ENCODE measurements at regions not wholly inside any gene's neighbourhood (a gene's known extent, or its start where the extent isn't known, plus 50 kb on each side); places are given as distances from the start of the nearest gene placed in this dataset.
A peak's percentile ranks its signal among the peaks of the same experiment; 100 is the strongest.

- Histone ChIP-seq H3K4me3 (ENCODE audit: insufficient read depth, low read depth, low read length) (no peak overlapping the region), H3K36me3 (replicated peaks; ENCODE audit: control insufficient read depth, insufficient read depth, low read length) (no peaks in the 10 kb centered on the region), H3K27me3 (ENCODE audit: control insufficient read depth, insufficient read depth, low read length) (no peaks in the 10 kb centered on the region)
- no peak for DNase-seq
These were observed 139.7 kb upstream of the CMC1 start for GRCh38 chr3:28101705-28102104.

- no peaks in the 10 kb centered on the region for H3K36me3 ChIP-seq (replicated peaks; ENCODE audit: control insufficient read depth, insufficient read depth, low read length)
- H3K27me3 ChIP-seq (ENCODE audit: control insufficient read depth, insufficient read depth, low read length): no peaks in the 10 kb centered on the region
- no peak overlapping the region for H3K4me3 ChIP-seq (ENCODE audit: insufficient read depth, low read depth, low read length)
- no peak for DNase-seq
These were observed 137.6 kb upstream of the CMC1 start for GRCh38 chr3:28103861-28104260.

DNA sequence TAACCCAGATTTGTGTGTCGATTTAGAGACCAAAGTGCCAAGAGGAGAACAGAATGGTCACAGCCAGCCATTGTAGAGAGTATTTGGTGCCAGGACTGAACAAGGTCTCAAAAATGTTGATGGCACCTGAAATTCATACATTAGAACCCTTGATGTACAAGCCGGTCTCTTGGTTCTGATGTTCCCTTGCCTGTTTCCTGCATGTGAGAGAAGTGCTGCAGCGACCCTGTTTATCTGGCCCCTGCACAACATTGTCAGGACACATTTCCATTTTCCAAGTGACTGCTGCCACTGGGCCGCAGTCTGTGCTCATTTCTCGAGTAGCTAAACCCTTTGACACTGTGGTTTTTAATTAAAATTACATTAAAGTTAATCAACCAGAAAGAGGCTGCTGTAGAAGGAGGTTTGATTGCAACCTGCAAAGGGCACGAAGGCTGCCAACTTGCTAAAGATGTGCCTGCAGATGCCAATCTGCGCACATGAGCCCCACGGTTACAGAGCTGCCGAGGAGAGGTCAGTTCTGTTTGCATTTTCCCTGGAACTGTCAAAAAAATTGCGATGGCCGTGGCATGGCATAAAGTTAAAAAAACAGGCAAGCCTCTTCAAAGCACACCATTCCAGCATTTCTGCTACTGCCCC is 136.4 kb upstream of the CMC1 start:
- Histone ChIP-seq H3K27me3 (ENCODE audit: control insufficient read depth, insufficient read depth, low read length) (no peaks in the 10 kb centered on the region), H3K4me3 (ENCODE audit: insufficient read depth, low read depth, low read length) (no peak overlapping the region), H3K36me3 (replicated peaks; ENCODE audit: control insufficient read depth, insufficient read depth, low read length) (no peaks in the 10 kb centered on the region)
- no peak for DNase-seq

GRCh38 chr3:28109829-28110228 is 131.6 kb upstream of the CMC1 start:
- H3K27me3 ChIP-seq (ENCODE audit: control insufficient read depth, insufficient read depth, low read length): no peaks in the 10 kb centered on the region
- DNase-seq: no peak
- H3K36me3 ChIP-seq (replicated peaks; ENCODE audit: control insufficient read depth, insufficient read depth, low read length): no peaks in the 10 kb centered on the region
- H3K4me3 ChIP-seq (ENCODE audit: insufficient read depth, low read depth, low read length): no peak overlapping the region

- Histone ChIP-seq H3K4me3 (ENCODE audit: insufficient read depth, low read depth, low read length) (no peak overlapping the region), H3K27me3 (ENCODE audit: control insufficient read depth, insufficient read depth, low read length) (no peaks in the 10 kb centered on the region), H3K36me3 (replicated peaks; ENCODE audit: control insufficient read depth, insufficient read depth, low read length) (no peaks in the 10 kb centered on the region)
- DNase-seq: no peak
These were observed 130.6 kb upstream of the CMC1 start for GRCh38 chr3:28110869-28111268.

DNA sequence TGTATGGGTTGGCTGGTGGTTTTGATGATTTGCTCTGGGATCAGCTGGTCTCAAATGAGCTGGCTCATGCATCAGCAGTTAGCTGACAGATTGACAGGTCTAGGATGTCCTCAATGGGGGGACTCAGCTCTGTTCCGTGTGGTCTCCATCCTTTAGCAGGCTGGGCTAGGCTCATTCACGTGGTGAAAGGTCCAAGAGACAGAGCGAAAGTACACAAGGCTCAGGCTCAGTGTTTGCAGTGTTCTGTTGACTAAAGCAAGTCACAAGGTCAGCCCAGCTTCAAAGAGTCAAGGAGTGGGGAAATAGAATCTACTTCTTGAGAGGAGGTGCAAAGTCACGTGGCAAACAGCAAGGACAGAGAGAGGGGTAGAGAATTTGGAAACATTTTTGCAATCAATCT is 126.5 kb upstream of the CMC1 start:
- Histone ChIP-seq H3K36me3 (replicated peaks; ENCODE audit: control insufficient read depth, insufficient read depth, low read length) (no peaks in the 10 kb centered on the region), H3K4me3 (ENCODE audit: insufficient read depth, low read depth, low read length) (no peak overlapping the region), H3K27me3 (ENCODE audit: control insufficient read depth, insufficient read depth, low read length) (no peaks in the 10 kb centered on the region)
- DNase-seq: no peak

DNA sequence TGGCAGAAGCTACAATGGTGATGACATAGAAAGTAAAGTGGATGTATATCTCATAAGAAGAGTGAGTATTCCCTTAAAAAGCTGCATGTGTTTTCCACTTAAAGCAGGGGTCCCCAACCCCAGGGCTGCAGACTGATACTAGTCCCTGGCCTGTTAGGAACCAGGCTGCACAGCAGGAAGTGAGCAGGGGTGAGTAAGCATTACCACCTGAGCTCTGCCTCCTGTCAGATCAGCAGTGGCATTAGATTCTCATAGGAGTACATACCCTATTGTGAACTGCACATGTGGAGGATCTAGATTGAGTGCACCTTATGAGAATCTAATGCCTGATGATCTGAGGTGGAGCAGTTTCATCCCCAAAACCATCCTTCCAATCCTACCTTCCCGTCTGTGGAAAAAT is 126.1 kb upstream of the CMC1 start:
- Histone ChIP-seq H3K27me3 (ENCODE audit: control insufficient read depth, insufficient read depth, low read length) (no peaks in the 10 kb centered on the region), H3K4me3 (ENCODE audit: insufficient read depth, low read depth, low read length) (no peak overlapping the region), H3K36me3 (replicated peaks; ENCODE audit: control insufficient read depth, insufficient read depth, low read length) (no peaks in the 10 kb centered on the region)
- no peak for DNase-seq

- no peak for DNase-seq
- no peaks in the 10 kb centered on the region for H3K36me3 ChIP-seq (replicated peaks; ENCODE audit: control insufficient read depth, insufficient read depth, low read length)
- no peak overlapping the region for H3K4me3 ChIP-seq (ENCODE audit: insufficient read depth, low read depth, low read length)
- H3K27me3 ChIP-seq (ENCODE audit: control insufficient read depth, insufficient read depth, low read length): no peaks in the 10 kb centered on the region
These were observed 123.8 kb upstream of the CMC1 start for GRCh38 chr3:28117598-28117997.

DNA sequence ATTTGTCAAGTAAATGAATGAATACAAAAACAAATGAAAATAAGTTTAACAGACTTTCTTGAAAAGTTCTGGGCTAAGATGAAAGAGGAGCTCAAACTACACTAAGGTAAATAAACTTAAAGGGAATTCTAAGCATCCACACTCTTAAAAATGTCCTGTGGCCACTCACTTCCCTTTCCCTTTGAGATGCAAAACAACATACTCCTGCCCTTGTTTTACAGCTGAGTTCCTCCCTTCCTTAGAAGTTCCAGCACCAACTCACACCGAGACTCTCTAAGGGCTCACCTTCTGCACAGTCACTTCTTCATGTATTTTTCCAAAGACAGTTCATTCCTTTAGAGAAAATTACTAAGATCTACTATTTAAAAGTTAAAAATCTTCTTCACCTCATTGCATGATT is 123.3 kb upstream of the CMC1 start:
- Histone ChIP-seq H3K4me3 (ENCODE audit: insufficient read depth, low read depth, low read length) (no peak overlapping the region), H3K27me3 (ENCODE audit: control insufficient read depth, insufficient read depth, low read length) (no peaks in the 10 kb centered on the region), H3K36me3 (replicated peaks; ENCODE audit: control insufficient read depth, insufficient read depth, low read length) (no peaks in the 10 kb centered on the region)
- peak; percentile 26 for DNase-seq

- no peak for DNase-seq
- Histone ChIP-seq H3K36me3 (replicated peaks; ENCODE audit: control insufficient read depth, insufficient read depth, low read length) (no peaks in the 10 kb centered on the region), H3K27me3 (ENCODE audit: control insufficient read depth, insufficient read depth, low read length) (no peaks in the 10 kb centered on the region), H3K4me3 (ENCODE audit: insufficient read depth, low read depth, low read length) (no peak overlapping the region)
These were observed 119.2 kb upstream of the CMC1 start for GRCh38 chr3:28122227-28122626.

- no peaks in the 10 kb centered on the region for H3K36me3 ChIP-seq (replicated peaks; ENCODE audit: control insufficient read depth, insufficient read depth, low read length)
- no peak overlapping the region for H3K4me3 ChIP-seq (ENCODE audit: insufficient read depth, low read depth, low read length)
- H3K27me3 ChIP-seq (ENCODE audit: control insufficient read depth, insufficient read depth, low read length): no peaks in the 10 kb centered on the region
- no peak for DNase-seq
These were observed 116.5 kb upstream of the CMC1 start for GRCh38 chr3:28124882-28125281.

DNA sequence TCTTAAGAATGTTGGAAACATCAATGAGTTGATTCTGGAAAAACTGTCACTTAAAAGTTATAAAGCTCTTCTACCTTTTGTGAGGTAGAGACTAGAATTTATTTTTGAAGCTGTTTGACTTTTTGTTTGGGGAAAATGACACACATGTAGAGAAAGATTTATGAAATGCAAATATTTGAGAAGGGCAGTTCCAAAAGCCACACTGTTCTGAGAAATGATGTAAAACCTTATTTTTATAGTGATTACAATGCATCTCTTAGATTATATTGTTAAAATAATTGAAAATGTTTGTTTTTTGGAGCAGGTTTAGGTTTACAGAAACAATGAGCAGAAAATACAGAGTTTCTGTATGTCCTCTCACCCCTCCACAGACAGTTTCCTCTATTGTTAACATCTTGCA is 116.1 kb upstream of the CMC1 start:
- Histone ChIP-seq H3K4me3 (ENCODE audit: insufficient read depth, low read depth, low read length) (no peak overlapping the region), H3K27me3 (ENCODE audit: control insufficient read depth, insufficient read depth, low read length) (no peaks in the 10 kb centered on the region), H3K36me3 (replicated peaks; ENCODE audit: control insufficient read depth, insufficient read depth, low read length) (no peaks in the 10 kb centered on the region)
- DNase-seq: no peak

GRCh38 chr3:28130836-28131235 is 110.6 kb upstream of the CMC1 start:
- Histone ChIP-seq H3K36me3 (replicated peaks; ENCODE audit: control insufficient read depth, insufficient read depth, low read length) (no peaks in the 10 kb centered on the region), H3K4me3 (ENCODE audit: insufficient read depth, low read depth, low read length) (no peak overlapping the region), H3K27me3 (ENCODE audit: control insufficient read depth, insufficient read depth, low read length) (no peaks in the 10 kb centered on the region)
- no peak for DNase-seq

- H3K27me3 ChIP-seq (ENCODE audit: control insufficient read depth, insufficient read depth, low read length): no peaks in the 10 kb centered on the region
- H3K36me3 ChIP-seq (replicated peaks; ENCODE audit: control insufficient read depth, insufficient read depth, low read length): no peaks in the 10 kb centered on the region
- no peak for DNase-seq
- H3K4me3 ChIP-seq (ENCODE audit: insufficient read depth, low read depth, low read length): no peak overlapping the region
These were observed 108.5 kb upstream of the CMC1 start for GRCh38 chr3:28132941-28133340.

GRCh38 chr3:28134198-28134597 is 107.2 kb upstream of the CMC1 start:
- DNase-seq: no peak
- Histone ChIP-seq H3K36me3 (replicated peaks; ENCODE audit: control insufficient read depth, insufficient read depth, low read length) (no peaks in the 10 kb centered on the region), H3K4me3 (ENCODE audit: insufficient read depth, low read depth, low read length) (no peak overlapping the region), H3K27me3 (ENCODE audit: control insufficient read depth, insufficient read depth, low read length) (no peaks in the 10 kb centered on the region)

DNA sequence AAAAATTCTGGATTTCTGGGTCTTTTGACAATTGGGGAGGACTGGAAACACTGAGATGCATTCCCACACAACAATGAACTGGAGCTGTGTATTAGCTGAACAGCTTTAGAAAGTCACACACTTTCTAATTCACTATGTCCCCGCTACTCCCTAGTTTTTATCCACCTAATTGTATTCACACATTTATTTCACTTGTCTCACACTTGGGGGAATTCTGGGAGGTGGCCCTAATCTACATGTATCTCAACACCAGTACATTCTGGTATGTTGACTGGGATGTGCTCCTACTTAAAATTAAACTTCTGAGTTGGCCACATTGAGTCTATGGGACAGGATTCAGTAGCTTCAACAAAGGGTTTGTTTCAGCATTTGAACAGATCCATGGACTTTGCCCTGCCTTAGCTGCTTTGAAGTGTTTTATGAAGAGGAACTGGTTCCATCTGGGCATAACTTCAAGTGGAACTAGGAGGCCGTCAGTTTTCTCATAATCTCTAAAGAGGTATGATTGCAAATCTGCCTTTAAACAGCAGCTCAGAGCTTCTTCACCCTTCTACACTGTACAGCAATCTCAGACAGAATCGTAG is 106.5 kb upstream of the CMC1 start:
- Histone ChIP-seq H3K36me3 (replicated peaks; ENCODE audit: control insufficient read depth, insufficient read depth, low read length) (no peaks in the 10 kb centered on the region), H3K27me3 (ENCODE audit: control insufficient read depth, insufficient read depth, low read length) (no peaks in the 10 kb centered on the region), H3K4me3 (ENCODE audit: insufficient read depth, low read depth, low read length) (no peak overlapping the region)
- DNase-seq: no peak

Data from H7 (cell line).